Tibial artery (tissue), 4 donors: ENCODE measurements at regions not wholly inside any gene's neighbourhood (a gene's known extent, or its start where the extent isn't known, plus 50 kb on each side); places are given as distances from the start of the nearest gene placed in this dataset.

Experiments used
- DNase-seq, 2 donors: peaks; one replicate each; pipeline ENCODE4 v3.0.0-alpha.2; 2019
- H3K27ac ChIP-seq, 2 donors: fragments of 200-600 bp; sonication (generic) in 1 of 2; 1 replicate in 1 of 2; 2 replicates in 1 of 2; pipeline ENCODE4 v1.5.1; 2018 to 2019; ENCODE audit warnings: mild to moderate bottlenecking in 1 of 2
- H3K27me3 ChIP-seq, 2 donors: fragments of 200-600 bp; sonication (generic) in 1 of 2; one replicate each; pipeline versions ENCODE4 v1.5.1 to v1.6.0; 2016 to 2019
- H3K36me3 ChIP-seq, 3 donors: fragments of 200-600 bp; sonication (generic) in 2 of 3; one replicate each; pipeline ENCODE4 v1.5.1; 2016 to 2019; ENCODE audit warnings: mild to moderate bottlenecking in 2 of 3
- H3K4me1 ChIP-seq, 4 donors: fragments of 200-600 bp; sonication (generic) in 2 of 4; 1 replicate in 3 of 4; 2 replicates in 1 of 4; pipeline ENCODE4 v1.5.1; 2016 to 2019
- H3K4me3 ChIP-seq, 2 donors: fragments of 200-600 bp; sonication (generic) in 1 of 2; 1 replicate in 1 of 2; 2 replicates in 1 of 2; pipeline ENCODE4 v1.5.1; 2018 to 2019; ENCODE audit warnings: mild to moderate bottlenecking in 2 of 2
- H3K9me3 ChIP-seq, 3 donors: fragments of 200-600 bp; sonication (generic) in 1 of 3; one replicate each; pipeline ENCODE4 v1.5.1; 2016 to 2019
- CTCF ChIP-seq, 2 experiments: fragments of 200-600 bp in 1 of 2; fragments of 450-650 bp in 1 of 2; IDR thresholded peaks; one replicate each; pipeline ENCODE4 v1.5.1; 2017 to 2019; ENCODE audit warnings: antibody characterized with exemption in 2 of 2, mild to moderate bottlenecking in 1 of 2, moderate library complexity in 1 of 2
- intact Hi-C: fragments of 100-400 bp; cut with DNase I; formaldehyde crosslinking; loops from one replicate; pipeline ENCODE4 v1.15.0; 2023; ENCODE audit warnings: low total_unique reads

GRCh38 chr9:740221-740620, 101.3 kb upstream of the DMRT1 start:
- Histone ChIP-seq H3K4me3 (no peak overlapping the region), H3K36me3 (peaks cover 56 to 84% (median 75%) of the 10 kb centered on the region in 3 donors), H3K27me3 (no peaks in the 10 kb centered on the region), H3K4me1 (peaks cover 0 to 86% (median 53%) of the 10 kb centered on the region in 4 donors), H3K27ac (peak overlapping the region; percentile 68 to 78), H3K9me3 (no peaks in the 10 kb centered on the region)
- no peak for DNase-seq
- intact Hi-C loops, result no loop called here
- TF ChIP-seq CTCF (IDR thresholded peaks at IDR 0.05), result no peak

DNA sequence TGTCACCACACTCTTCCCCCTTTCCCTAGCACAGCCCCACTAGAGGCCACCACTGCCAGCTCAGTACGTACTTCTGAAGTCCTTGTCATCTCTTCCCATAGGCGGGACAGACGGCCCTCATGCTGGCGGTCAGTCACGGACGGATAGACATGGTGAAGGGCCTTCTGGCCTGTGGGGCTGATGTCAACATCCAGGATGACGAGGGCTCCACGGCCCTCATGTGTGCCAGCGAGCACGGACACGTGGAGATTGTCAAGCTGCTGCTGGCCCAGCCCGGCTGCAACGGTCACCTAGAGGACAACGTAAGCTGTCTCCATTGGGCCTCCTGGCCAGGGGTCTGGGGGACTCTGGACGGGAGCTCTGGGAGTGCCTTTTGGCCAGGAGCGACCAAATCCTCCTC, 99.4 kb upstream of the DMRT1 start:
- intact Hi-C loops, result no loop called here
- Histone ChIP-seq H3K4me1 (peaks cover 0 to 77% (median 45%) of the 10 kb centered on the region in 4 donors), H3K27ac (peak overlapping the region; percentile 22 to 80), H3K9me3 (no peaks in the 10 kb centered on the region), H3K36me3 (peaks cover 59 to 86% (median 81%) of the 10 kb centered on the region in 3 donors), H3K4me3 (no peak overlapping the region), H3K27me3 (no peaks in the 10 kb centered on the region)
- TF ChIP-seq CTCF (IDR thresholded peaks at IDR 0.05), result no peak
- peak in 1 of 2 donors; percentile 60 for DNase-seq

- no peak for TF ChIP-seq CTCF (IDR thresholded peaks at IDR 0.05)
- Histone ChIP-seq H3K36me3 (peaks cover 64 to 88% (median 87%) of the 10 kb centered on the region in 3 donors), H3K27ac (peak overlapping the region; percentile 45 to 80), H3K9me3 (no peaks in the 10 kb centered on the region), H3K4me1 (peaks cover 0 to 74% (median 38%) of the 10 kb centered on the region in 4 donors), H3K4me3 (no peak overlapping the region), H3K27me3 (no peaks in the 10 kb centered on the region)
- intact Hi-C loops, result no loop called here
- DNase-seq, result no peak
These were observed 98.4 kb upstream of the DMRT1 start for GRCh38 chr9:742914-743589.

GRCh38 chr9:744046-744712, 97.3 kb upstream of the DMRT1 start:
- peak overlapping the region; percentile 45 to 80 for H3K27ac ChIP-seq
- H3K27me3 ChIP-seq, result no peaks in the 10 kb centered on the region
- peaks cover 64 to 88% (median 82%) of the 10 kb centered on the region in 3 donors for H3K36me3 ChIP-seq
- no peak for TF ChIP-seq CTCF (IDR thresholded peaks at IDR 0.05)
- H3K4me1 ChIP-seq, result peaks cover 0 to 69% (median 28%) of the 10 kb centered on the region in 4 donors
- DNase-seq, result peak in 1 of 2 donors; percentile 53
- no peak overlapping the region for H3K4me3 ChIP-seq
- no peaks in the 10 kb centered on the region for H3K9me3 ChIP-seq
- intact Hi-C loops, result no loop called here

DNA sequence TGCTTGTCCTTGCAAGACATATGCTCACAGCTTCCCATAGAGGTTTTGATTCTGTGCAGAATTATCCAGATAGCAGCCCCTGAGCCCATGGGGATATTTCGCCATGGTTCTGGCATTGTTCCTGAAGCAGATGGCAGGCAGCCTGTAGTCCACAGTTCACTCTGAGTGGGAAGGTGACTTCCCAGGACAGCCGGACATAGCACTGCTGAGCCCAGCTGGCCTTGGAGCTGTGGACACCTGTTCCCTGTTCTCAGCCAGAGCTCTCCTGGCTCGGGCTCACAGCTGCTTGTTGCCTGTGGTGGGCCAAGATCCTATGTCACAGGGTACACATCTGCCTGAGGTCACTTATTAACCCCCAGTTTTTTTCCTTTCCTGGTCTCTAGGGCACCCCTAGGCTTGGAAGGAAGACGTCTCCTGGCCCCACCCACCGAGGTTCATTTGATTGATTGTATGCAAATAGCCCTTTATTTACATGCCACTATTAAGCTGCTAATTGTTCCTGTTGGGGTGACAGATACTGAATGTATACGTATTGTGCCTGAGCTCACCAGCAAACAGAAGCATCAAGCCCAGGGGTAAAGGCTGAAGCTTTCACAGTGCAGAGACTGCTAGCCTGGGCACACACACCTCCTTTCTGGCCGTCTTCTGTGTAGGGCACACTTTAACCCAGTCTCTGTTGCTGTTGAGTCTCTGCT, 96.6 kb upstream of the DMRT1 start:
- intact Hi-C loops, result no loop called here
- TF ChIP-seq CTCF (IDR thresholded peaks at IDR 0.05), result no peak
- Histone ChIP-seq H3K27me3 (no peaks in the 10 kb centered on the region), H3K4me3 (no peak overlapping the region), H3K4me1 (peaks cover 0 to 69% (median 26%) of the 10 kb centered on the region in 4 donors), H3K9me3 (no peaks in the 10 kb centered on the region), H3K27ac (peak overlapping the region; percentile 45 to 80), H3K36me3 (peaks cover 60 to 80% (median 77%) of the 10 kb centered on the region in 3 donors)
- DNase-seq, result peak in 1 of 2 donors; percentile 73
